GM23338 (cell line): ENCODE measurements at regions not wholly inside any gene's neighbourhood (a gene's known extent, or its start where the extent isn't known, plus 50 kb on each side); places are given as distances from the start of the nearest gene placed in this dataset.

Experiments used
- ATAC-seq: fragments of 200-7000 bp; cut with Tn5 transposase; 3 replicates; pipeline ENCODE4 v1.9.1; 2020
- DNase-seq: peaks from one replicate; pipeline ENCODE4 v3.0.0-alpha.2; 2015; ENCODE audit warnings: low spot score
- H2AFZ ChIP-seq: fragments of 200-600 bp; sonication (generic); 2 replicates; pipeline ENCODE4 v1.8.0; 2016; ENCODE audit warnings: antibody characterized with exemption, mild to moderate bottlenecking, moderate library complexity
- H3F3A ChIP-seq: fragments of 200-600 bp; sonication (generic); replicated peaks from 2 replicates; pipeline ENCODE4 v1.8.0; 2017; ENCODE audit warnings: antibody characterized with exemption, mixed run types, low read depth
- H3K27ac ChIP-seq: fragments of 200-600 bp; sonication (generic); 2 replicates; pipeline ENCODE4 v1.6.1; 2016; ENCODE audit warnings: low read depth
- H3K27me3 ChIP-seq: fragments of 200-600 bp; sonication (generic); 2 replicates; pipeline ENCODE4 v1.8.0; 2016; ENCODE audit warnings: mild to moderate bottlenecking, mixed run types, moderate library complexity; ENCODE audit not compliant: insufficient read depth
- H3K36me3 ChIP-seq: fragments of 200-600 bp; sonication (generic); 2 replicates; pipeline ENCODE4 v1.8.0; 2016; ENCODE audit warnings: mild to moderate bottlenecking; ENCODE audit not compliant: insufficient read depth
- H3K4me1 ChIP-seq: fragments of 200-600 bp; sonication (generic); 2 replicates; pipeline ENCODE4 v1.8.0; 2016; ENCODE audit warnings: mild to moderate bottlenecking, moderate library complexity; ENCODE audit not compliant: insufficient read depth
- H3K4me2 ChIP-seq: fragments of 200-600 bp; sonication (generic); 2 replicates; pipeline ENCODE4 v1.7.1; 2017; ENCODE audit warnings: mixed run types
- H3K4me3 ChIP-seq: fragments of 200-600 bp; sonication (generic); 2 replicates; pipeline ENCODE4 v1.6.1; 2016; ENCODE audit warnings: mixed run types
- H3K79me2 ChIP-seq: fragments of 200-600 bp; sonication (generic); replicated peaks from 2 replicates; pipeline ENCODE4 v1.8.0; 2017; ENCODE audit warnings: mild to moderate bottlenecking; ENCODE audit not compliant: insufficient read depth
- H3K9me2 ChIP-seq: fragments of 200-600 bp; sonication (generic); 2 replicates; pipeline ENCODE4 v1.8.0; 2017; ENCODE audit not compliant: insufficient read depth
- H4K20me1 ChIP-seq: fragments of 200-600 bp; sonication (generic); replicated peaks from 2 replicates; pipeline ENCODE4 v1.8.0; 2017; ENCODE audit warnings: mild to moderate bottlenecking; ENCODE audit not compliant: insufficient read depth
- H3K27ac Mint-ChIP-seq: 2 replicates; pipeline ENCODE4 v1.8.0; 2020; ENCODE audit warnings: inconsistent platforms, mild to moderate bottlenecking, moderate library complexity, mixed read lengths
- H3K27me3 Mint-ChIP-seq: 3 replicates; pipeline ENCODE4 v1.8.0; 2022; ENCODE audit warnings: low read depth, mild to moderate bottlenecking, moderate library complexity, mixed read lengths, inconsistent platforms; ENCODE audit not compliant: insufficient read depth, poor library complexity
- H3K36me3 Mint-ChIP-seq: 3 replicates; pipeline ENCODE4 v1.8.0; 2021; ENCODE audit warnings: low read depth, mild to moderate bottlenecking, inconsistent platforms, moderate library complexity, mixed read lengths
- H3K4me1 Mint-ChIP-seq: 3 replicates; pipeline ENCODE4 v1.8.0; 2020; ENCODE audit warnings: mild to moderate bottlenecking, inconsistent platforms, mixed read lengths
- H3K4me3 Mint-ChIP-seq: 3 replicates; pipeline ENCODE4 v1.8.0; 2021; ENCODE audit warnings: moderate library complexity, mild to moderate bottlenecking, inconsistent platforms, mixed read lengths
- H3K9me3 Mint-ChIP-seq: 3 replicates; pipeline ENCODE4 v1.8.0; 2020; ENCODE audit warnings: moderate library complexity, mild to moderate bottlenecking, inconsistent platforms, mixed read lengths
- ETS1 ChIP-seq: IDR thresholded peaks from 2 replicates; pipeline ENCODE4 v1.6.1; 2016; ENCODE audit warnings: antibody characterized with exemption
- REST ChIP-seq: IDR thresholded peaks from one replicate; pipeline ENCODE4 v1.6.1; 2018; ENCODE audit warnings: antibody characterized with exemption; ENCODE audit not compliant: unreplicated experiment
- ZNF462 ChIP-seq: fragments of 250-450 bp; sonication (Bioruptor Pico); IDR thresholded peaks from 2 replicates; pipeline ENCODE4 v1.5.0; 2020; ENCODE audit warnings: mild to moderate bottlenecking, moderate library complexity

- TF ChIP-seq REST, result no peak
Measured at GRCh38 chr1:199449681-199450080, 577.8 kb upstream of the NR5A2 start (continued).

- TF ChIP-seq ETS1 (no peak), ZNF462 (CRISPR knock-in tag) (peak; percentile 87)
- Histone ChIP-seq H3K27ac (no peak overlapping the region), H3K4me3 (no peak overlapping the region), H3K36me3 (no peaks in the 10 kb centered on the region), H3K4me2 (no peak overlapping the region), H3K9me2 (peaks cover 6% of the 10 kb centered on the region; the same call in 1 of the 2 replicates), H2AFZ (no peak overlapping the region), H3K4me1 (no peaks in the 10 kb centered on the region; the same call in 1 of the 2 replicates), H3K79me2 (no peaks in the 10 kb centered on the region), H4K20me1 (no peaks in the 10 kb centered on the region), H3F3A (no peaks in the 10 kb centered on the region), H3K27me3 (no peaks in the 10 kb centered on the region)
- peak; percentile 67 for ATAC-seq
- peaks cover 10% of the 10 kb centered on the region for H3K4me1 Mint-ChIP-seq
- no peak overlapping the region for H3K27ac Mint-ChIP-seq
- H3K4me3 Mint-ChIP-seq, result no peak overlapping the region
- no peaks in the 10 kb centered on the region for H3K36me3 Mint-ChIP-seq
- peak; percentile 48 for DNase-seq
- peaks cover 4% of the 10 kb centered on the region for H3K27me3 Mint-ChIP-seq
- H3K9me3 Mint-ChIP-seq, result peaks cover 2% of the 10 kb centered on the region; the same call in 1 of the 3 replicates
Measured at GRCh38 chr1:199452627-199453026, 574.9 kb upstream of the NR5A2 start.
